AG09319 (cell line): ENCODE measurements at regions not wholly inside any gene's neighbourhood (a gene's known extent, or its start where the extent isn't known, plus 50 kb on each side); places are given as distances from the start of the nearest gene placed in this dataset.
A peak's percentile ranks its signal among the peaks of the same experiment; 100 is the strongest.

ENCODE experiments used
- DNase-seq: peaks from one replicate; pipeline ENCODE4 v3.0.0-alpha.2; 2010; ENCODE audit warnings: low read depth; ENCODE audit errors: extremely low read depth
- TF ChIP-seq, protein P1 (sequence below): IDR thresholded peaks from 2 replicates; pipeline ENCODE4 v1.5.1; 2011; ENCODE audit warnings: low read depth, mild to moderate bottlenecking, inconsistent platforms, low read length, moderate library complexity

DNA sequence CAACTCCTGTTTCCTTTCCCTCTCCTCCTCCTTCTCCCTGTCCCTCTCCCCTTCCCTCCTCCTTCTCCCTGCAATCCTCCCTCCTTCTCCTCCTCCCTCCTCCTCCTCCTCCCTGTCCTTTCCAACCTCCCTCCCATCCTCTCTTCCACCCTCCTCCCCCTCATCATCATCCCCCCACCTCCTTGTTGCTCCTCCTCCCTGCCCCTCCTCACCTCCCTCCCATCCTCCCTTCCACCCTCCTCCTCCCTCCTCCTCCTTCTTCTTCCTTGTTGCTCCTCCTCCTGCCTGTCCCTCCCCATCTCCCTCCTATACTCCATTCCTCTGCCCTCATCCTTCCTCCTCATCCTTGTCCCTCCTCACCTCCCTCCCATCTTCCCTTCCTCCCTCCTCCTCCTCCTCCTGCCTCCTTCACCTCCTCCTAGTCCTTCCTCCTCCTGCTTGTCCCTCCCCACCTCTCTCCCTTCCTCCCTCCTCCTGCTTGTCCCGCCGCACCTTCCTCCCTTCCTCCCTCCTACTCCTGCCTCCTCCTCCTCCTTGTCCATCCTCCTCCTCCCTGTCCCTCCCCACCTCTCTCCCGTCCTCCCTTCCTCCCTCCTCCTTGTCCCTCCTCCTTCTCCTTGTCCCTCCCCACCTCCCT, 222.5 kb downstream of the IRF8 start:
- no peak for DNase-seq
- TF ChIP-seq, protein P1, sequence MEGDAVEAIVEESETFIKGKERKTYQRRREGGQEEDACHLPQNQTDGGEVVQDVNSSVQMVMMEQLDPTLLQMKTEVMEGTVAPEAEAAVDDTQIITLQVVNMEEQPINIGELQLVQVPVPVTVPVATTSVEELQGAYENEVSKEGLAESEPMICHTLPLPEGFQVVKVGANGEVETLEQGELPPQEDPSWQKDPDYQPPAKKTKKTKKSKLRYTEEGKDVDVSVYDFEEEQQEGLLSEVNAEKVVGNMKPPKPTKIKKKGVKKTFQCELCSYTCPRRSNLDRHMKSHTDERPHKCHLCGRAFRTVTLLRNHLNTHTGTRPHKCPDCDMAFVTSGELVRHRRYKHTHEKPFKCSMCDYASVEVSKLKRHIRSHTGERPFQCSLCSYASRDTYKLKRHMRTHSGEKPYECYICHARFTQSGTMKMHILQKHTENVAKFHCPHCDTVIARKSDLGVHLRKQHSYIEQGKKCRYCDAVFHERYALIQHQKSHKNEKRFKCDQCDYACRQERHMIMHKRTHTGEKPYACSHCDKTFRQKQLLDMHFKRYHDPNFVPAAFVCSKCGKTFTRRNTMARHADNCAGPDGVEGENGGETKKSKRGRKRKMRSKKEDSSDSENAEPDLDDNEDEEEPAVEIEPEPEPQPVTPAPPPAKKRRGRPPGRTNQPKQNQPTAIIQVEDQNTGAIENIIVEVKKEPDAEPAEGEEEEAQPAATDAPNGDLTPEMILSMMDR = no peak

DNA sequence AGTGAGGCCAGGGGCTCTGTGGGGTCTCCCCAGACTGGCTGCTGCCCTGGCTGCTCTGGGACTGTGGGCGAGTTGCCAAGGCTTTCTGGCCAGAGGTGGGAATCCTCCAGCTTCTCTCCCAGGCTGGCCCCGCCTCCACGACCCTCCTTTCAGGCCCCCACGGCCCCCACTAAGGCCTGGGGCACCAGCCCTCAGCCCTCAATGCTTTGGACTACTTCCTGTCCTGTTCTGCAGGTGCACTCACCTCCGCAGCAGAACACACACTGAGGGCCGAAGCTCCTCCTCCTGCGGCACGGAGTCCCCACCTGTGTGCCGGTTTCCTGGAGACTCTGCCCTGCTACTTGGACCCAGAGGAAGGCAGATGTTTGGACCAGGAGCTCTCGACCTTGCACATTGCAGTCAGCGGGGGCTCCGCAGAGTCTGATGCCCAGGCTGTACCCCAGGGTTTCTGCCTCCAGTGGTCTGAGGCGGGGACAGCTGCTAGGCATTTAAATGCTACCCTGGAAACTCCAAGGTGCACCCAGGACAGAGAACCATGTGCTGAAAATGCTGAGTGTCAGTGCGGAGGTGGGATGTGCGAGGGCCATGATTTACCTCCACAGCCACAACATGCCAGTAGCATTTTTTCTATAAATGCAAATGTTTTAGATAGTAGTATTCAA, 223.8 kb downstream of the IRF8 start:
- DNase-seq = no peak

DNA sequence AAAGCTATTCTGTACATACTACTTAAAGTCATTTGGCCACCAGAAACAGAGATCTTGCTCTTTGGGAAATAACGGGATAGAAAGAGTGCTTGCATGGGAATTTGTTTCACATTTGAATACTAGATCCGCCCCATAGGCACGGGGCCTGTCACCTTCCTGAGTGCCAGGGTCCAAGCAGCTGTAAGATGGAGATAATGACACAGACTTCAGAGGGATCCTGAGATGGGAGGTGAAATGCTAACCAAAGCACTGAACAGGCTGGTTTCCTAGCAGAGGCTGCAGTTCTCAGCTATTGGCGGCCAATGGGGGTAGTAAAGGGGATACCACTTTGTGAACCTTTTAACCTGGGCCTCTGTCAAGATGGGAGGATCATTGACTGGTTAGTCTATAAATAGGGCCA, 225.4 kb downstream of the IRF8 start:
- no peak for DNase-seq
- TF ChIP-seq, protein P1 = no peak

More for the DNA sequence above, 223.8 kb downstream of the IRF8 start:
- TF ChIP-seq, protein P1 = no peak

DNA sequence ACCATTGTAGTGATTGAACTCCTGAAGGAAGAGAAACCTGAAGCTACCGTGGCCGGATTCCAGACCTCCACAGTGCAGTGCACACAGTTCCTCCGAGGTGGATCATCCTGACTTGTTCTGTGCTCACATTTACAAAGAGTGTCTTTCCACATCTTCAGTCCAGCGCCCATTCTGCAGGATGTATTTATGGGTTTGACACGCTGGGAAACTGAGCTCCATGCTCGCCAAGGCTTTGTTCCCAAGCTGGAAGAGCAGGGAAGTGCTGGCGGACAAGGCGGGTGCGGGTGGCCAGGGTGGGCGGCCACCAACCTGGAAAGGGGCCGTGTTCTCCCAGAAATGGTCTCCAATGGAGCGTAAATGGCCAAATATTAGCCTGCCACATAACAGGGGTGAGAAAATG, 227.9 kb downstream of the IRF8 start:
- TF ChIP-seq, protein P1 = no peak
- no peak for DNase-seq

DNA sequence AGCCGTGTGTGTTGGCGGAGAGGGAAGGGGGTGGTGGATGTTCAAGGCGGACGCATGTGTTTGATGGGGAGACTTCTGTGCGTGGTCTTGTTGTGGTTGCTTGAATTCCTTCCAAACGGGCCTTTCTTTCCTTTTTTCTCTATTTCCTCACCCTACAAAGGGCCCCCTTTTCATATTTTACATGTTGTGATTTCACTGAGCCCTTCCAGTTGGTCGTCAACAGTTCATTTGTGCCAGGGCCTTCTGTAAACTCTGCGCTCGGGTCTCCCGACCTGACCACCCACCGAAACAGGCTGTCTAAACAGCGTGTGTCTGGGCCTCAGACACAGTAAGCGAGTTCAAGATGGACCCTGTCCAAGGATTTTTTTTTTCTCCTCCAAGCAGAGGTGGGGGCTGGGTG, 228.4 kb downstream of the IRF8 start:
- no peak for DNase-seq
- TF ChIP-seq, protein P1 = no peak

DNA sequence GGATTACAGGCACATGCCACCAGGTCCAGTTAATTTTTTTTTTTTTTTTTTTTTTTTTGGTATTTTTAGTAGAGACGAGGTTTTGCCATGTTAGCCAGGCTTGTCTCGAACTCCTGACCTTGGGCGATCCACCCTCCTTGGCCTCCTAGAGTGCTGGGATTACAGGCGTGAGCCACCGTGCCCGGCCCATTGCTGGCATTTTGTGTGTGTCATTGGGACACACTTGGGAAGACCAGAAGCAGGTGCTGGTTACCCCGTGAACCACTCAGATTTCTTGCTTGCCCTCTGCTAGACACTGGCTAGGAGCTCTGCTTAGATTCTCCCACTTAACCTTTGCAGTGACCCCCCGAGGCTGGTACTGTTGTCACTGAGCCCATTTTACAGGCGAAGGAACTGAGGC, 229.3 kb downstream of the IRF8 start:
- DNase-seq = no peak
- TF ChIP-seq, protein P1 = no peak

DNA sequence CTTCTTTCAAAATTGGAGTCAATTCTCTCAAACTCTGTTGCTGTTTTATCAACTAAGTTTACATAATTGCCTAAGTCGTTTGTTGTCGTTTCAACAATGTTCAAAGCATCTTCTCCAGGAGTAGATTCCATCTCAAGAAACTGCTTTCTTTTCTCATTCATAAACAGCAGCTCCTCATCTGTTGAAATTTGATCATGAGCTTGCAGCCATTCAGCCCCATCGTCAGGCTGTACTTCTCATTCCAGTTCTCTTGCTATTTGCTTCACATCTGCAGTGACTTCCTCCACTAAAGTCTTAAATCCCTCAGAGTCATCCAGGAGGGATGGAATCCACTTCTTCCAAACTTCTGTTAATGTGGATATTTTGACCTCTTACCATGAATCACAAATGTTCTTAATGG, 230.6 kb downstream of the IRF8 start:
- DNase-seq = peak; percentile 14
- TF ChIP-seq, protein P1 = no peak
